ENCODE measurements at regions not wholly inside any gene's neighbourhood (a gene's known extent, or its start where the extent isn't known, plus 50 kb on each side); places are given as distances from the start of the nearest gene placed in this dataset.

DNA sequence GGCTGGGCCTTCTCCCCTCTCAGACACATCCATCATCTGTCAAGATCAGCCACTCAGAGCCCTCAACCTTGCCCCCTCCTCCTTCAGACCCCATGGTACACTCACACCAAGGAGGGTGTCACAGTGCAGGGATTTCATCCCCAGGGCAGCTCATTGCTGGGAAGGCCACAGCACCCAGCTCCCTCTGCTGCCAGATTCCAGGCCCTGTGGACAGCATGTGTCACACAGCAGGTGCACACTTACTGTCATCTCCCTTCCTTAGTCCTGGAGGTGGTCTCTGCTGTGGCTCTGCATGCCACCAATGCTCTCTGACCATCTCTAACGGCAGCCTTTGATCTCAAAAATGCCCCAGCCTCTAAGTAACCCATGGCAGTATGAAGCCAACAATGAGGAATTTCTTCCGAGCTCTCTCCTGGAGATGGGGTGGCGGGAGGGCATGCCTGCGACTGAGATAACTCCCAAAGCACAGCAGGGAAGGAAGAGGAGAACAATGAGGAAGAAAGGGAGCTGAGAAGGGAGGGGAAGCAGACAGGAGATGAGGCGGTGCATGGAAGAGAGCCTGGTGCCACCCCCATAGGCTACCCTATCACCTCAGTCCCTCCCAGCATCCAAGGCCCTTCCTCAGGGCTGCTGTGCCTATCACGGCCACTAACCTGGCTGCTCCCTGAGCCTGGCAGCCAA is 101.0 kb downstream of the SINHCAF start:
- TF ChIP-seq, protein P1, sequence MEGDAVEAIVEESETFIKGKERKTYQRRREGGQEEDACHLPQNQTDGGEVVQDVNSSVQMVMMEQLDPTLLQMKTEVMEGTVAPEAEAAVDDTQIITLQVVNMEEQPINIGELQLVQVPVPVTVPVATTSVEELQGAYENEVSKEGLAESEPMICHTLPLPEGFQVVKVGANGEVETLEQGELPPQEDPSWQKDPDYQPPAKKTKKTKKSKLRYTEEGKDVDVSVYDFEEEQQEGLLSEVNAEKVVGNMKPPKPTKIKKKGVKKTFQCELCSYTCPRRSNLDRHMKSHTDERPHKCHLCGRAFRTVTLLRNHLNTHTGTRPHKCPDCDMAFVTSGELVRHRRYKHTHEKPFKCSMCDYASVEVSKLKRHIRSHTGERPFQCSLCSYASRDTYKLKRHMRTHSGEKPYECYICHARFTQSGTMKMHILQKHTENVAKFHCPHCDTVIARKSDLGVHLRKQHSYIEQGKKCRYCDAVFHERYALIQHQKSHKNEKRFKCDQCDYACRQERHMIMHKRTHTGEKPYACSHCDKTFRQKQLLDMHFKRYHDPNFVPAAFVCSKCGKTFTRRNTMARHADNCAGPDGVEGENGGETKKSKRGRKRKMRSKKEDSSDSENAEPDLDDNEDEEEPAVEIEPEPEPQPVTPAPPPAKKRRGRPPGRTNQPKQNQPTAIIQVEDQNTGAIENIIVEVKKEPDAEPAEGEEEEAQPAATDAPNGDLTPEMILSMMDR (tag by site-specific recombination; IDR thresholded peaks at IDR 0.05), result no peak
- TF ChIP-seq ZNF785 (tag by site-specific recombination; IDR thresholded peaks at IDR 0.05), result no peak
- no peak for TF ChIP-seq ZNF133 (tag by site-specific recombination; IDR thresholded peaks at IDR 0.05)
- TF ChIP-seq, protein P2, sequence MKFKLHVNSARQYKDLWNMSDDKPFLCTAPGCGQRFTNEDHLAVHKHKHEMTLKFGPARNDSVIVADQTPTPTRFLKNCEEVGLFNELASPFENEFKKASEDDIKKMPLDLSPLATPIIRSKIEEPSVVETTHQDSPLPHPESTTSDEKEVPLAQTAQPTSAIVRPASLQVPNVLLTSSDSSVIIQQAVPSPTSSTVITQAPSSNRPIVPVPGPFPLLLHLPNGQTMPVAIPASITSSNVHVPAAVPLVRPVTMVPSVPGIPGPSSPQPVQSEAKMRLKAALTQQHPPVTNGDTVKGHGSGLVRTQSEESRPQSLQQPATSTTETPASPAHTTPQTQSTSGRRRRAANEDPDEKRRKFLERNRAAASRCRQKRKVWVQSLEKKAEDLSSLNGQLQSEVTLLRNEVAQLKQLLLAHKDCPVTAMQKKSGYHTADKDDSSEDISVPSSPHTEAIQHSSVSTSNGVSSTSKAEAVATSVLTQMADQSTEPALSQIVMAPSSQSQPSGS (tag by site-specific recombination; IDR thresholded peaks at IDR 0.05; ENCODE audit: low read depth), result no peak
- TF ChIP-seq, protein P3, sequence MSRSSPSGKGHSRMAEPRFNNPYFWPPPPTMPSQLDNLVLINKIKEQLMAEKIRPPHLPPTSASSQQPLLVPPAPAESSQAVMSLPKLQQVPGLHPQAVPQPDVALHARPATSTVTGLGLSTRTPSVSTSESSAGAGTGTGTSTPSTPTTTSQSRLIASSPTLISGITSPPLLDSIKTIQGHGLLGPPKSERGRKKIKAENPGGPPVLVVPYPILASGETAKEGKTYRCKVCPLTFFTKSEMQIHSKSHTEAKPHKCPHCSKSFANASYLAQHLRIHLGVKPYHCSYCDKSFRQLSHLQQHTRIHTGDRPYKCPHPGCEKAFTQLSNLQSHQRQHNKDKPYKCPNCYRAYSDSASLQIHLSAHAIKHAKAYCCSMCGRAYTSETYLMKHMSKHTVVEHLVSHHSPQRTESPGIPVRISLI (tag by site-specific recombination; IDR thresholded peaks at IDR 0.05), result no peak
- TF ChIP-seq KLF10 (tag by site-specific recombination; IDR thresholded peaks at IDR 0.05), result no peak
- TF ChIP-seq YY1 (tag by site-specific recombination; IDR thresholded peaks at IDR 0.05), result no peak

Measured in HEK293 (cell line).